Superior temporal gyrus (tissue), 1 donor: ENCODE measurements at regions not wholly inside any gene's neighbourhood (a gene's known extent, or its start where the extent isn't known, plus 50 kb on each side); places are given as distances from the start of the nearest gene placed in this dataset.
"Not testable (repeated sequence)": the region's sequence is repeated elsewhere in the genome, so short reads cannot be mapped to it uniquely, and the experiment has no call there.

ENCODE experiments used
- DNase-seq: peaks from one replicate; pipeline ENCODE4 v3.0.0-alpha.2; 2016; ENCODE audit errors: extremely low spot score

- DNase-seq: not testable (repeated sequence)
Observed at GRCh38 chr22:15772337-15772736, 82.5 kb downstream of the POTEH start.

GRCh38 chr22:15775118-15775517 lies 85.3 kb downstream of the POTEH start:
- DNase-seq: not testable (repeated sequence)

GRCh38 chr22:15775670-15776669 lies 86.1 kb downstream of the POTEH start:
- not testable (repeated sequence) for DNase-seq

- not testable (repeated sequence) for DNase-seq
Observed at GRCh38 chr22:15776727-15777126, 86.9 kb downstream of the POTEH start.

- DNase-seq: not testable (repeated sequence)
Observed at GRCh38 chr22:15777150-15777549, 87.3 kb downstream of the POTEH start.

GRCh38 chr22:15777557-15777956 lies 87.7 kb downstream of the POTEH start:
- not testable (repeated sequence) for DNase-seq

- DNase-seq: not testable (repeated sequence)
Observed at GRCh38 chr22:15778366-15778765, 88.5 kb downstream of the POTEH start.

GRCh38 chr22:15781652-15782051 lies 91.8 kb downstream of the POTEH start:
- DNase-seq: not testable (repeated sequence)

GRCh38 chr22:15782933-15783332 lies 93.1 kb downstream of the POTEH start:
- not testable (repeated sequence) for DNase-seq

- DNase-seq: not testable (repeated sequence)
Observed at GRCh38 chr22:15784383-15785085, 94.7 kb downstream of the POTEH start.

- peak; percentile 6 for DNase-seq
Observed at GRCh38 chr22:15786942-15787733, 97.3 kb downstream of the POTEH start.

- not testable (repeated sequence) for DNase-seq
Observed at GRCh38 chr22:15791557-15791956, 101.7 kb downstream of the POTEH start.

- not testable (repeated sequence) for DNase-seq
Observed at GRCh38 chr22:15799935-15800334, 110.1 kb downstream of the POTEH start.

- not testable (repeated sequence) for DNase-seq
Observed at GRCh38 chr22:15811141-15811540, 121.3 kb downstream of the POTEH start.

- DNase-seq: not testable (repeated sequence)
Observed at GRCh38 chr22:15815783-15816182, 126.0 kb downstream of the POTEH start.

GRCh38 chr22:15816470-15816869 lies 126.6 kb downstream of the POTEH start:
- not testable (repeated sequence) for DNase-seq

- DNase-seq: not testable (repeated sequence)
Observed at GRCh38 chr22:15817264-15817663, 127.4 kb downstream of the POTEH start.

- DNase-seq: not testable (repeated sequence)
Observed at GRCh38 chr22:15819886-15820285, 130.1 kb downstream of the POTEH start.

- DNase-seq: not testable (repeated sequence)
Observed at GRCh38 chr22:15821088-15821487, 131.3 kb downstream of the POTEH start.

- not testable (repeated sequence) for DNase-seq
Observed at GRCh38 chr22:15822001-15822400, 132.2 kb downstream of the POTEH start.

- DNase-seq: not testable (repeated sequence)
Observed at GRCh38 chr22:15823178-15823577, 133.4 kb downstream of the POTEH start.
